ENCODE measurements at regions not wholly inside any gene's neighbourhood (a gene's known extent, or its start where the extent isn't known, plus 50 kb on each side); places are given as distances from the start of the nearest gene placed in this dataset.

DNA sequence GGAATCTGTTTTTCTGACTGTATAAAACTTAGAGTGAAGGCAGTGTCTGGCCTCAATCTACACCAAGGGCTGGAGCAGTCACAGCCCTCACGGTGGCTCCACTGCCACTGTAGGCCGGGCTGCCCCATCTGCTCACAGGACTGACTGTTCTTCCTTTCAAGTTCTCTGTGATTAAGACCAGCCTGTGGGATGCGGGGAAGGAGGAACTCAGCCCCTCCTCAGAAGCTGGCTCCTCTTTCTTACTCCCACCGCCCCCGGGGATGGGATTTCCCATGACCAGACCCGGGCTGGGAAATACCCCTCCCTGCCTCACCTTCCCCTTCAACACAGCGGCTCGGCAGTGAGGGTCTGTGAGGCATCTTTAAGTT, 106.0 kb downstream of the COPS8 start:
- TF ChIP-seq, protein P1, sequence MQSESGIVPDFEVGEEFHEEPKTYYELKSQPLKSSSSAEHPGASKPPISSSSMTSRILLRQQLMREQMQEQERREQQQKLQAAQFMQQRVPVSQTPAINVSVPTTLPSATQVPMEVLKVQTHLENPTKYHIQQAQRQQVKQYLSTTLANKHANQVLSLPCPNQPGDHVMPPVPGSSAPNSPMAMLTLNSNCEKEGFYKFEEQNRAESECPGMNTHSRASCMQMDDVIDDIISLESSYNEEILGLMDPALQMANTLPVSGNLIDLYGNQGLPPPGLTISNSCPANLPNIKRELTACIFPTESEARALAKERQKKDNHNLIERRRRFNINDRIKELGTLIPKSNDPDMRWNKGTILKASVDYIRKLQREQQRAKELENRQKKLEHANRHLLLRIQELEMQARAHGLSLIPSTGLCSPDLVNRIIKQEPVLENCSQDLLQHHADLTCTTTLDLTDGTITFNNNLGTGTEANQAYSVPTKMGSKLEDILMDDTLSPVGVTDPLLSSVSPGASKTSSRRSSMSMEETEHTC (IDR thresholded peaks at IDR 0.05), result no peak
- TF ChIP-seq, protein P2, sequence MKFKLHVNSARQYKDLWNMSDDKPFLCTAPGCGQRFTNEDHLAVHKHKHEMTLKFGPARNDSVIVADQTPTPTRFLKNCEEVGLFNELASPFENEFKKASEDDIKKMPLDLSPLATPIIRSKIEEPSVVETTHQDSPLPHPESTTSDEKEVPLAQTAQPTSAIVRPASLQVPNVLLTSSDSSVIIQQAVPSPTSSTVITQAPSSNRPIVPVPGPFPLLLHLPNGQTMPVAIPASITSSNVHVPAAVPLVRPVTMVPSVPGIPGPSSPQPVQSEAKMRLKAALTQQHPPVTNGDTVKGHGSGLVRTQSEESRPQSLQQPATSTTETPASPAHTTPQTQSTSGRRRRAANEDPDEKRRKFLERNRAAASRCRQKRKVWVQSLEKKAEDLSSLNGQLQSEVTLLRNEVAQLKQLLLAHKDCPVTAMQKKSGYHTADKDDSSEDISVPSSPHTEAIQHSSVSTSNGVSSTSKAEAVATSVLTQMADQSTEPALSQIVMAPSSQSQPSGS (CRISPR knock-in tag; IDR thresholded peaks at IDR 0.05), result no peak
- TF ChIP-seq POLR2AphosphoS5 (IDR thresholded peaks at IDR 0.05; ENCODE audit: control insufficient read depth, insufficient read depth, low read depth, low read length), result no peak
- TF ChIP-seq TCF7 (IDR thresholded peaks at IDR 0.05; ENCODE audit: borderline replicate concordance), result no peak
- no peak for TF ChIP-seq CEBPB (tag; IDR thresholded peaks at IDR 0.05)
- TF ChIP-seq, protein P3, sequence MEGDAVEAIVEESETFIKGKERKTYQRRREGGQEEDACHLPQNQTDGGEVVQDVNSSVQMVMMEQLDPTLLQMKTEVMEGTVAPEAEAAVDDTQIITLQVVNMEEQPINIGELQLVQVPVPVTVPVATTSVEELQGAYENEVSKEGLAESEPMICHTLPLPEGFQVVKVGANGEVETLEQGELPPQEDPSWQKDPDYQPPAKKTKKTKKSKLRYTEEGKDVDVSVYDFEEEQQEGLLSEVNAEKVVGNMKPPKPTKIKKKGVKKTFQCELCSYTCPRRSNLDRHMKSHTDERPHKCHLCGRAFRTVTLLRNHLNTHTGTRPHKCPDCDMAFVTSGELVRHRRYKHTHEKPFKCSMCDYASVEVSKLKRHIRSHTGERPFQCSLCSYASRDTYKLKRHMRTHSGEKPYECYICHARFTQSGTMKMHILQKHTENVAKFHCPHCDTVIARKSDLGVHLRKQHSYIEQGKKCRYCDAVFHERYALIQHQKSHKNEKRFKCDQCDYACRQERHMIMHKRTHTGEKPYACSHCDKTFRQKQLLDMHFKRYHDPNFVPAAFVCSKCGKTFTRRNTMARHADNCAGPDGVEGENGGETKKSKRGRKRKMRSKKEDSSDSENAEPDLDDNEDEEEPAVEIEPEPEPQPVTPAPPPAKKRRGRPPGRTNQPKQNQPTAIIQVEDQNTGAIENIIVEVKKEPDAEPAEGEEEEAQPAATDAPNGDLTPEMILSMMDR (IDR thresholded peaks at IDR 0.05 in 2 of 3, conservative IDR thresholded peaks at IDR 0.05 in 1 of 3; ENCODE audit: insufficient read depth in 2 of 3, low read depth in 1 of 3, low read length in 3 of 3), result no peak
- no peak for TF ChIP-seq SOX6 (IDR thresholded peaks at IDR 0.05)
- TF ChIP-seq, protein P4, sequence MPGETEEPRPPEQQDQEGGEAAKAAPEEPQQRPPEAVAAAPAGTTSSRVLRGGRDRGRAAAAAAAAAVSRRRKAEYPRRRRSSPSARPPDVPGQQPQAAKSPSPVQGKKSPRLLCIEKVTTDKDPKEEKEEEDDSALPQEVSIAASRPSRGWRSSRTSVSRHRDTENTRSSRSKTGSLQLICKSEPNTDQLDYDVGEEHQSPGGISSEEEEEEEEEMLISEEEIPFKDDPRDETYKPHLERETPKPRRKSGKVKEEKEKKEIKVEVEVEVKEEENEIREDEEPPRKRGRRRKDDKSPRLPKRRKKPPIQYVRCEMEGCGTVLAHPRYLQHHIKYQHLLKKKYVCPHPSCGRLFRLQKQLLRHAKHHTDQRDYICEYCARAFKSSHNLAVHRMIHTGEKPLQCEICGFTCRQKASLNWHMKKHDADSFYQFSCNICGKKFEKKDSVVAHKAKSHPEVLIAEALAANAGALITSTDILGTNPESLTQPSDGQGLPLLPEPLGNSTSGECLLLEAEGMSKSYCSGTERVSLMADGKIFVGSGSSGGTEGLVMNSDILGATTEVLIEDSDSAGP (CRISPR knock-in tag; IDR thresholded peaks at IDR 0.05), result no peak
- TF ChIP-seq BCOR (IDR thresholded peaks at IDR 0.05), result no peak
- TF ChIP-seq JUND (IDR thresholded peaks at IDR 0.05; ENCODE audit: borderline replicate concordance, low read depth, low read length), result no peak
- TF ChIP-seq JUND (tag; IDR thresholded peaks at IDR 0.05; ENCODE audit: borderline replicate concordance, low read depth, low read length), result no peak
